ENCODE measurements at regions not wholly inside any gene's neighbourhood (a gene's known extent, or its start where the extent isn't known, plus 50 kb on each side); places are given as distances from the start of the nearest gene placed in this dataset.
"Not testable (repeated sequence)": the region's sequence is repeated elsewhere in the genome, so short reads cannot be mapped to it uniquely, and the experiment has no call there.

DNA sequence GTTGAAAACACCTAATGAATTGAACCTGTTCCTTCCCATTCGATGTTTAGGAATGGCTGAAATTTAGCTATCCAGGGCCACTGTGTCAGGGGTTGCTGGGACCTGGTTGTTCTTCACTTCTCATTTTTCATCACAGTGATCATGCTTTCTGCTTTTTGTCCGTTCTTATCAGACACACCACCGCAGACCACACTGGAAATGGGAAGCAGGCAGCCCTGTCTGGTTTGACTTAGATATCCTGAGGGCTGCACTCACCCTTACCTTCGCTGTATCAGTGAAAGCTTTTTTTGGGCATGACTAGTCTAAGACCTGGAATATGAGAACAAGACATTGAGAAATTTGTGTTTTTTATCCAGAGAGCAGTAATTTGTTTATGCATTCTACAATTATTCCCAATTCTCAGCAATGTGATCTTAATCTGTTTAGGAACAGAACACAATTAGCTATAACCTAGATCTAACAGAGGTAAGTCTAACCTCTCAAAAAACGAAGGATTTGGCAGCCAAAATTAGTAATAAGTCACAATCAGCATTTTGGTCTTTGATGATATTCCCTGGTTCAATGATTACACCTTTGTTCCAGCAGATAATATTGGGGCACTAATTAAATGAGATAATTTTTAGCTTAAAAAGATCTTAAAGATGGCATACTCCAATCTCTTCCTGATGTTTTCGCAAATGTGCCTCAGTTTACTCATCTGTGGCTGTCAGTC, 126.0 kb upstream of the GOT2 start:
- POLR2A ChIA-PET (ENCODE audit: unreplicated experiment), result no interaction called here
- no peak overlapping the region for H3K9ac ChIP-seq (ENCODE audit: low read length)
- CTCF ChIA-PET, result no interaction called here
- H3K4me1 ChIP-seq (ENCODE audit: insufficient read depth, low read length), result no peaks in the 10 kb centered on the region
- TF ChIP-seq CTCF (conservative IDR thresholded peaks at IDR 0.05; ENCODE audit: low read depth, low read length), result no peak
- no peak for TF ChIP-seq EZH2phosphoT487 (IDR thresholded peaks at IDR 0.05; ENCODE audit: borderline replicate concordance, low read length)
- no peak for TF ChIP-seq EZH2 (IDR thresholded peaks at IDR 0.05; ENCODE audit: low read length, unreplicated experiment)
- H3K4me2 ChIP-seq (ENCODE audit: low read length), result no peak overlapping the region
- no peaks in the 10 kb centered on the region for H3F3A ChIP-seq (ENCODE audit: low read length, unreplicated experiment)
- no peak overlapping the region for H3K4me3 ChIP-seq (ENCODE audit: low read length)
- H2AFZ ChIP-seq (ENCODE audit: low read length), result no peak overlapping the region
- H3K27ac ChIP-seq (ENCODE audit: low read length), result no peak overlapping the region
- no peaks in the 10 kb centered on the region for H4K20me1 ChIP-seq (ENCODE audit: low read length)
- intact Hi-C loops (cut with micrococcal nuclease), result no loop called here
- no peaks in the 10 kb centered on the region for H3K9me3 ChIP-seq (ENCODE audit: low read length)
- no TSS peak for BruUV-seq (replicated peaks)
- no peaks in the 10 kb centered on the region for H3K36me3 ChIP-seq (ENCODE audit: low read depth, low read length)
- no peaks in the 10 kb centered on the region for H3K9me2 ChIP-seq (replicated peaks; ENCODE audit: low read length)
- no peaks in the 10 kb centered on the region for H3K27me3 ChIP-seq (ENCODE audit: low read length)
- ATAC-seq, result no peak
- H3K79me2 ChIP-seq (ENCODE audit: low read length), result no peaks in the 10 kb centered on the region
- DNase-seq, result no peak

DNA sequence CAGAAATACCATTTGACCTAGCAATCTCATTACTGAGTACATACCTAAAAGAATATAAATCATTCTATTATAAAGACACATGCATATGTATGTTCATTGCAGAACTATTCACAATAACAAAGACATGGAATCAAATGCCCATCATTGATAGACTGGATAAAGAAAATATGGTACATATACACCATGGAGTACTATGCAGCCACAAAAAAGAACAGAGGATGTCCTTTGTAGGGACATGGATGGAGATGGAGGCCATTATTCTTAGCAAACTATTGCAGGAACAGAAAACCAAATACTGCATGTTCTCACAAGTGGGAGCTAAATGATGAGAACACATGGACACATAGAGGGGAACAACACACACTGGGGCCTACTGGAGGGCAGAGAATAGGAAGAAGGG, 124.5 kb upstream of the GOT2 start:
- H3K36me3 ChIP-seq (ENCODE audit: low read depth, low read length); intact Hi-C loops (cut with micrococcal nuclease); ATAC-seq; H3K27ac ChIP-seq (ENCODE audit: low read length); H3K4me2 ChIP-seq (ENCODE audit: low read length); H3K27me3 ChIP-seq (ENCODE audit: low read length); POLR2A ChIA-PET (ENCODE audit: unreplicated experiment); H3K4me3 ChIP-seq (ENCODE audit: low read length); DNase-seq; H3K79me2 ChIP-seq (ENCODE audit: low read length); CTCF ChIA-PET; H4K20me1 ChIP-seq (ENCODE audit: low read length); H3K9me3 ChIP-seq (ENCODE audit: low read length); H3K9ac ChIP-seq (ENCODE audit: low read length); H3K9me2 ChIP-seq (replicated peaks; ENCODE audit: low read length); H2AFZ ChIP-seq (ENCODE audit: low read length); BruUV-seq (replicated peaks); H3F3A ChIP-seq (ENCODE audit: low read length, unreplicated experiment); H3K4me1 ChIP-seq (ENCODE audit: insufficient read depth, low read length): not testable (repeated sequence)

- H3K9ac ChIP-seq (ENCODE audit: low read length), result no peak overlapping the region
- no peak for TF ChIP-seq EZH2phosphoT487 (IDR thresholded peaks at IDR 0.05; ENCODE audit: borderline replicate concordance, low read length)
- ATAC-seq, result no peak
- H3K27me3 ChIP-seq (ENCODE audit: low read length), result peaks cover 19% of the 10 kb centered on the region
- H3K27ac ChIP-seq (ENCODE audit: low read length), result no peak overlapping the region
- no peak overlapping the region for H3K4me3 ChIP-seq (ENCODE audit: low read length)
- CTCF ChIA-PET, result no interaction called here
- H2AFZ ChIP-seq (ENCODE audit: low read length), result no peak overlapping the region
- POLR2A ChIA-PET (ENCODE audit: unreplicated experiment), result no interaction called here
- no peaks in the 10 kb centered on the region for H3K79me2 ChIP-seq (ENCODE audit: low read length)
- no peaks in the 10 kb centered on the region for H4K20me1 ChIP-seq (ENCODE audit: low read length)
- no peaks in the 10 kb centered on the region for H3K4me1 ChIP-seq (ENCODE audit: insufficient read depth, low read length)
- no peak for DNase-seq
- no peaks in the 10 kb centered on the region for H3K36me3 ChIP-seq (ENCODE audit: low read depth, low read length)
- no peak overlapping the region for H3K4me2 ChIP-seq (ENCODE audit: low read length)
- BruUV-seq (replicated peaks), result no TSS peak
- intact Hi-C loops (cut with micrococcal nuclease), result no loop called here
- no peaks in the 10 kb centered on the region for H3F3A ChIP-seq (ENCODE audit: low read length, unreplicated experiment)
- H3K9me3 ChIP-seq (ENCODE audit: low read length), result no peaks in the 10 kb centered on the region
- no peaks in the 10 kb centered on the region for H3K9me2 ChIP-seq (replicated peaks; ENCODE audit: low read length)
These were observed 121.3 kb upstream of the GOT2 start for GRCh38 chr16:58855291-58855863.

All from PC-3 (cell line).